Trophoblast cell (in vitro differentiated cells and primary cell): ENCODE measurements at regions not wholly inside any gene's neighbourhood (a gene's known extent, or its start where the extent isn't known, plus 50 kb on each side); places are given as distances from the start of the nearest gene placed in this dataset.

Experiments
- DNase-seq, 2 donors: peaks; one replicate each; pipeline ENCODE4 v3.0.0-alpha.2; 2016
- H2AFZ ChIP-seq: 2 replicates; pipeline ENCODE4 v1.6.1; 2013; ENCODE audit warnings: low read length, moderate library complexity, mild to moderate bottlenecking; ENCODE audit not compliant: insufficient read depth, poor library complexity
- H2AK5ac ChIP-seq: 2 replicates; pipeline ENCODE4 v1.6.1; 2013; ENCODE audit warnings: mild to moderate bottlenecking, low read length
- H2BK120ac ChIP-seq: 2 replicates; pipeline ENCODE4 v1.6.1; 2013; ENCODE audit warnings: low read length, mild to moderate bottlenecking, moderate library complexity; ENCODE audit not compliant: insufficient read depth, poor library complexity
- H2BK12ac ChIP-seq: 2 replicates; pipeline ENCODE4 v1.6.1; 2013; ENCODE audit warnings: mild to moderate bottlenecking, low read length, moderate library complexity
- H2BK5ac ChIP-seq: 2 replicates; pipeline ENCODE4 v1.6.1; 2013; ENCODE audit warnings: low read length, low read depth, moderate library complexity, mild to moderate bottlenecking; ENCODE audit not compliant: poor library complexity
- H3K14ac ChIP-seq: 2 replicates; pipeline ENCODE4 v1.6.1; 2013; ENCODE audit warnings: mild to moderate bottlenecking, low read length
- H3K18ac ChIP-seq: 2 replicates; pipeline ENCODE4 v1.6.1; 2013; ENCODE audit warnings: mild to moderate bottlenecking, low read length
- H3K23ac ChIP-seq: 2 replicates; pipeline ENCODE4 v1.6.1; 2013; ENCODE audit warnings: low read length
- H3K27ac ChIP-seq: 2 replicates; pipeline ENCODE4 v1.5.1; 2013; ENCODE audit warnings: low read depth, mild to moderate bottlenecking, inconsistent platforms, low read length, moderate library complexity
- H3K27me3 ChIP-seq: 2 replicates; pipeline ENCODE4 v1.6.1; 2013; ENCODE audit warnings: inconsistent platforms, mild to moderate bottlenecking, low read length, moderate library complexity; ENCODE audit not compliant: insufficient read depth
- H3K36me3 ChIP-seq, 2 experiments: 1 replicate in 1 of 2; 2 replicates in 1 of 2; pipeline ENCODE4 v1.6.1; 2013; ENCODE audit warnings: low read length in 2 of 2, mild to moderate bottlenecking in 2 of 2, moderate library complexity in 1 of 2; ENCODE audit not compliant: insufficient read depth in 2 of 2, control insufficient read depth in 1 of 2
- H3K4ac ChIP-seq: 2 replicates; pipeline ENCODE4 v1.6.1; 2013; ENCODE audit warnings: low read depth, mild to moderate bottlenecking, low read length, moderate library complexity
- H3K4me1 ChIP-seq, 2 experiments: 1 replicate in 1 of 2; 2 replicates in 1 of 2; pipeline ENCODE4 v1.6.1; 2013; ENCODE audit warnings: low read length in 2 of 2, mild to moderate bottlenecking in 2 of 2, moderate library complexity in 1 of 2; ENCODE audit not compliant: insufficient read depth in 2 of 2, control insufficient read depth in 1 of 2
- H3K4me2 ChIP-seq: 2 replicates; pipeline ENCODE4 v1.6.1; 2013; ENCODE audit warnings: inconsistent platforms, mild to moderate bottlenecking, low read length, moderate library complexity
- H3K4me3 ChIP-seq: 2 replicates; pipeline ENCODE4 v1.5.1; 2013; ENCODE audit warnings: mild to moderate bottlenecking, low read depth, low read length, inconsistent platforms
- H3K79me1 ChIP-seq: one replicate; pipeline ENCODE4 v1.6.1; 2013; ENCODE audit warnings: low read length
- H3K79me2 ChIP-seq: 2 replicates; pipeline ENCODE4 v1.6.1; 2013; ENCODE audit warnings: low read length, mild to moderate bottlenecking; ENCODE audit not compliant: control insufficient read depth, insufficient read depth, poor library complexity
- H3K9ac ChIP-seq: 2 replicates; pipeline ENCODE4 v1.6.1; 2013; ENCODE audit warnings: mild to moderate bottlenecking, low read length
- H3K9me3 ChIP-seq: 2 replicates; pipeline ENCODE4 v1.6.1; 2013; ENCODE audit warnings: low read depth, mild to moderate bottlenecking, control low read depth, inconsistent platforms, low read length; ENCODE audit not compliant: insufficient read depth
- H4K12ac ChIP-seq: 2 replicates; pipeline ENCODE4 v1.6.1; 2013; ENCODE audit warnings: low read depth, mild to moderate bottlenecking, low read length, moderate library complexity
- H4K8ac ChIP-seq: 2 replicates; pipeline ENCODE4 v1.6.1; 2013; ENCODE audit warnings: low read depth, mild to moderate bottlenecking, low read length, moderate library complexity
- H4K91ac ChIP-seq: one replicate; pipeline ENCODE4 v1.6.1; 2013; ENCODE audit warnings: low read depth, mild to moderate bottlenecking, low read length, moderate library complexity
- WGBS: extraction: QIAGEN DNeasy Blood & Tissue Kit; methylation state at CpG from one replicate; pipeline ENCODE4 v1.1.7; 2013; ENCODE audit warnings: missing lambda C conversion rate; ENCODE audit not compliant: insufficient read length, insufficient coverage; ENCODE audit errors: extremely low coverage; 5-methylcytosine and 5-hydroxymethylcytosine counted together

DNA sequence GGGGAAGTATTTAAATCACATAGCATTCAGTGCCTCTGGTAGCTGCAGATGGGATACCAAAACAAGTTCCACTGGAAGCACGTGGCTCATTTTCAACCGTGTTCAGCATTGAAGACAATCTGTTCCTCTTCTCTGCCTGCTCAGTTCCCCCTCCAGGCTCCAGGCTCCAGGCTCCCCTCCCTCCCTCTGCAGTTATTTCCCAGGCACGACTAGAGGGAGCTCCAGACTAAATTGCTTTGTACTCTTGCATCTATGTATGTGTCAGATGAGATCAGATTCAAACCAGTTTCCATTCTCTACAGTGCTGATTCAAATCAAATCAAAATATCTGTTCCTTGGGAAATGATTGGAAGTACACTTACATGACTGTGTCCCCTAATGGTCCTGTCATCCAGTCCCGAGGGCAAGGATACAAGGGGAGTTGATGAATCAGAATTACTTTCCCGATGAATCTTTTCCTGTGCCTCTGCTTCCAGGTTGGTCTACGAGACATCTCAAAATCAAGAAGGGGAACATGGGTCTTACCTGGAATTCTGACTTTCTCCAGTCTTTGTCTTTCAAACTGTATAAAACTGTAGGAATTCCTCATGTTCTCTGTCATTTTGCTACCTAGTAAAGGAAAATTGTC lies 600.5 kb downstream of the EDEM1 start:
- H3K14ac ChIP-seq = no peak overlapping the region
- no peak overlapping the region for H3K18ac ChIP-seq
- no peak overlapping the region for H3K23ac ChIP-seq
- peak in 1 of 2 donors; percentile 28 for DNase-seq
- H3K9ac ChIP-seq = no peak overlapping the region
- no peak overlapping the region for H3K4ac ChIP-seq
- no peaks in the 10 kb centered on the region for H3K4me1 ChIP-seq
- no peak overlapping the region for H2AK5ac ChIP-seq
- no peak overlapping the region for H2BK5ac ChIP-seq
- no peak overlapping the region for H4K12ac ChIP-seq
- no peak overlapping the region for H3K4me2 ChIP-seq
- no peak overlapping the region for H2AFZ ChIP-seq
- H2BK120ac ChIP-seq = no peak overlapping the region
- H3K9me3 ChIP-seq = no peaks in the 10 kb centered on the region
- H3K36me3 ChIP-seq = no peaks in the 10 kb centered on the region
- H3K79me1 ChIP-seq = no peaks in the 10 kb centered on the region
- no peak overlapping the region for H2BK12ac ChIP-seq
- WGBS = no CpG with 5 or more reads among the region's 6 CpGs
- no peaks in the 10 kb centered on the region for H3K27me3 ChIP-seq
- H3K79me2 ChIP-seq = no peaks in the 10 kb centered on the region
- no peak overlapping the region for H3K4me3 ChIP-seq
- no peak overlapping the region for H3K27ac ChIP-seq
- no peak overlapping the region for H4K91ac ChIP-seq
- no peak overlapping the region for H4K8ac ChIP-seq

DNA sequence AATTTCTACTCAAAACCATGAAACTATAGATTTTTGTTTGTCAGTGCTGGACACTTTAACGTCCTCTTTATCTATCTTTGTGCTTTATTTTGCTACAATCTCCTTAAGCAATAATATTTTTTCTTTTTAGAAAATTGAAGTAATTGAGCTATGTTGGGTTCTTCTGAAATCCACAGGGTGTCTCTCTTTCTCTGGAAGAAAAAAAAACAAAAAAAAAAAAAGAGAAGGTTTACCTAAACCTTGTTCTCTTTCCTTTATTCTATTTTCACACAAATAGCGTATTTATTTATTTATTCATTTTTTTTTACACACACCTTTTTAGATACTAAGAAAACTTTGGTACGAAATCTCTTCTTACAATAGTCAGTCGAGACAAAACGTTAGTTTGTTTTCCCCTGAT lies 601.0 kb downstream of the EDEM1 start:
- Histone ChIP-seq H2BK5ac (no peak overlapping the region), H3K9ac (no peak overlapping the region), H4K12ac (no peak overlapping the region), H2BK120ac (no peak overlapping the region), H3K27ac (no peak overlapping the region), H3K23ac (no peak overlapping the region), H3K4me3 (no peak overlapping the region), H3K79me1 (no peaks in the 10 kb centered on the region), H2BK12ac (no peak overlapping the region), H3K79me2 (no peaks in the 10 kb centered on the region), H3K4me1 (no peaks in the 10 kb centered on the region), H3K4ac (no peak overlapping the region), H4K8ac (no peak overlapping the region), H3K9me3 (no peaks in the 10 kb centered on the region), H4K91ac (no peak overlapping the region), H3K4me2 (no peak overlapping the region), H3K36me3 (no peaks in the 10 kb centered on the region), H3K27me3 (no peaks in the 10 kb centered on the region), H3K14ac (no peak overlapping the region), H3K18ac (no peak overlapping the region), H2AK5ac (no peak overlapping the region), H2AFZ (no peak overlapping the region)
- WGBS = 100% methylated on average over 1 of the region's 5 CpGs
- no peak for DNase-seq

DNA sequence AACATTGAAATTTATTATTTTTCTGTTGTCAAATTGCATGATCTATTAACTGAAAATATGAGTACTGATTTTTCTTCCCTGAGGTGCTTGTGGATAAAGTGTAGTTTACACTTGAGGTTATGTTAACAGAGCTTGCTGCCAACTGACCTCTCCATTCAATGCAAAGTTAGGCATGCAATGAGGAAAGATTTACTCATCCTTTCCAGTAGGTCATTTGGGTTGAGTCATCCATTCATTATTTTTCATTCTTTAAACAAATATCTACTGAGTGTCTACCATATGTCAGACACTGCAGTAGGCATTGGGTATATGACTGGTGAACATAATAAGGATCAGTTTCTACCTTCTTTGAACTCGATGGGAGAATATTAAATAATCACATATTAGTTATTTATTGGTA lies 604.1 kb downstream of the EDEM1 start:
- Histone ChIP-seq H3K79me2 (no peaks in the 10 kb centered on the region), H3K27ac (no peak overlapping the region), H2BK120ac (no peak overlapping the region), H2AFZ (no peak overlapping the region), H3K23ac (no peak overlapping the region), H2AK5ac (no peak overlapping the region), H3K4ac (no peak overlapping the region), H4K8ac (no peak overlapping the region), H4K91ac (no peak overlapping the region), H3K79me1 (no peaks in the 10 kb centered on the region), H3K27me3 (no peaks in the 10 kb centered on the region), H3K9me3 (no peaks in the 10 kb centered on the region), H3K36me3 (no peaks in the 10 kb centered on the region), H2BK5ac (no peak overlapping the region), H2BK12ac (no peak overlapping the region), H3K4me2 (no peak overlapping the region), H3K9ac (no peak overlapping the region), H3K4me3 (no peak overlapping the region), H3K14ac (no peak overlapping the region), H3K18ac (no peak overlapping the region), H4K12ac (no peak overlapping the region), H3K4me1 (no peaks in the 10 kb centered on the region)
- DNase-seq = peak in 1 of 2 donors; percentile 67
- no CpG with 5 or more reads among the region's 1 CpG for WGBS

DNA sequence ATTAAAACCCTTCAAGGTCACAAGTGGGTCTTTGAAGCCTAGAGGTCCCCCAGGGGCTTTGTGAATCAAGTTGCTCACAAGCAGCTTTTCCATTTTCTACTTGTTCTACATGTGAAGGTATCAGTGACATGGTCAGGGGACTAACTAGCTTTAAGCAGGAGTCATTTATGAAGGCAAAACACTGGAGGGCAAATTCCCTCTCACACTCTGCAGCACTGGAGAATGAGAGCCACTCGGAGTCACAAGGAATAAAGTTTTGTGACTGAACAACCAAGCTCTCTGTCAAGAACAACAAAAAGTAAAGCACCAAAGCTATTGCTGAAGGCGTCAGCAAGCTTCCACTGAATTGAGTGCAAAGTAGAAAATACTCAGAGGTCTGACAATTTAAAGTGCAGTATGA lies 609.0 kb downstream of the EDEM1 start:
- Histone ChIP-seq H3K18ac (no peak overlapping the region), H2AK5ac (no peak overlapping the region), H3K4me3 (no peak overlapping the region), H4K12ac (no peak overlapping the region), H2BK120ac (no peak overlapping the region), H3K9me3 (no peaks in the 10 kb centered on the region), H3K79me1 (no peaks in the 10 kb centered on the region), H3K27me3 (no peaks in the 10 kb centered on the region), H3K4ac (no peak overlapping the region), H3K36me3 (no peaks in the 10 kb centered on the region), H4K91ac (peak overlapping the region; percentile 6), H4K8ac (no peak overlapping the region), H2AFZ (no peak overlapping the region), H3K14ac (no peak overlapping the region), H3K4me1 (no peaks in the 10 kb centered on the region), H2BK12ac (no peak overlapping the region), H2BK5ac (no peak overlapping the region), H3K27ac (no peak overlapping the region), H3K79me2 (no peaks in the 10 kb centered on the region), H3K23ac (no peak overlapping the region), H3K4me2 (no peak overlapping the region), H3K9ac (no peak overlapping the region)
- DNase-seq = peak; percentile 19 to 70
- no CpG with 5 or more reads among the region's 2 CpGs for WGBS
